Stomach (tissue), 8 donors: ENCODE measurements at regions not wholly inside any gene's neighbourhood (a gene's known extent, or its start where the extent isn't known, plus 50 kb on each side); places are given as distances from the start of the nearest gene placed in this dataset.

Experiments
- DNase-seq, 2 donors: peaks; one replicate each; pipeline versions ENCODE4 v3.0.0 to v3.0.0-alpha.2; 2013 to 2019
- H3K27ac ChIP-seq, 5 donors: fragments of 200-600 bp in 4 of 5; sonication (generic) in 4 of 5; one replicate each; pipeline ENCODE4 v1.5.1; 2013 to 2019; ENCODE audit warnings: mild to moderate bottlenecking in 1 of 5, moderate library complexity in 1 of 5
- H3K27me3 ChIP-seq, 3 donors: fragments of 200-600 bp; sonication (generic); one replicate each; pipeline ENCODE4 v1.5.1; 2017 to 2019; ENCODE audit warnings: mixed run types in 1 of 3
- H3K36me3 ChIP-seq, 4 donors: fragments of 200-600 bp; sonication (generic); 1 replicate in 3 of 4; 2 replicates in 1 of 4; pipeline ENCODE4 v1.5.1; 2016 to 2019
- H3K4me1 ChIP-seq, 4 donors: fragments of 200-600 bp; sonication (generic); one replicate each; pipeline ENCODE4 v1.5.1; 2016 to 2019
- H3K4me3 ChIP-seq, 4 donors: fragments of 200-600 bp; sonication (generic) in 3 of 4; one replicate each; pipeline ENCODE4 v1.5.1; 2016 to 2019; ENCODE audit warnings: mild to moderate bottlenecking in 1 of 4
- H3K9me3 ChIP-seq, 4 donors: fragments of 200-600 bp; sonication (generic); one replicate each; pipeline ENCODE4 v1.5.1; 2016 to 2019
- CTCF ChIP-seq, 7 experiments: fragments of 450-650 bp in 4 of 7; fragments of 200-600 bp in 3 of 7; sonication (generic) in 3 of 7; IDR thresholded peaks; one replicate each; pipeline ENCODE4 v1.5.1; 2016 to 2019; ENCODE audit warnings: antibody characterized with exemption in 7 of 7, control low read depth in 2 of 7, mild to moderate bottlenecking in 1 of 7
- EP300 ChIP-seq: sonication (generic); formaldehyde crosslinking; IDR thresholded peaks from one replicate; pipeline ENCODE4 v1.6.1; 2017; ENCODE audit warnings: antibody characterized with exemption
- POLR2A ChIP-seq, 4 donors: fragments of 450-650 bp; IDR thresholded peaks; one replicate each; pipeline ENCODE4 v1.6.1; 2016; ENCODE audit warnings: antibody characterized with exemption in 4 of 4, control low read depth in 2 of 4, mild to moderate bottlenecking in 1 of 4, moderate library complexity in 1 of 4
- POLR2AphosphoS5 ChIP-seq, 3 donors: sonication (generic); formaldehyde crosslinking; IDR thresholded peaks; one replicate each; pipeline ENCODE4 v1.6.1; 2016; ENCODE audit warnings: antibody characterized with exemption in 3 of 3
- WGBS, 5 donors: extraction: QIAGEN DNeasy Blood & Tissue Kit in 3 of 5; methylation state at CpG; one replicate each; pipeline versions ENCODE4 v1.1.5 to v1.1.7; 2013 to 2018; 5-methylcytosine and 5-hydroxymethylcytosine counted together
- intact Hi-C: fragments of 100-400 bp; cut with DNase I; formaldehyde crosslinking; loops from one replicate; pipeline ENCODE4 v1.15.1; 2023; ENCODE audit warnings: low total_unique reads
- donor health status: healthy with polysubstance abuse.
- donor health status: Bipolar disorder and iron deficiency.
- donor health status: healthy.

GRCh38 chr3:107963581-107963980 is 127.2 kb downstream of the CD47 start:
- H3K36me3 ChIP-seq: no peaks in the 10 kb centered on the region
- intact Hi-C loops: no loop called here
- no peaks in the 10 kb centered on the region for H3K9me3 ChIP-seq
- peaks cover 2 to 17% (median 11%) of the 10 kb centered on the region in 4 donors for H3K4me1 ChIP-seq
- H3K27ac ChIP-seq: no peak overlapping the region
- no peaks in the 10 kb centered on the region for H3K27me3 ChIP-seq
- 30 to 57% (median 50%) methylated on average over 1 of the region's 1 CpG for WGBS, 5 donors
- no peak for TF ChIP-seq CTCF (IDR thresholded peaks at IDR 0.05)
- no peak for TF ChIP-seq POLR2AphosphoS5 (IDR thresholded peaks at IDR 0.05)
- TF ChIP-seq POLR2A (IDR thresholded peaks at IDR 0.05): no peak
- TF ChIP-seq EP300: no peak
- no peak overlapping the region for H3K4me3 ChIP-seq
- no peak for DNase-seq

GRCh38 chr3:107962946-107963345 is 127.9 kb downstream of the CD47 start:
- TF ChIP-seq CTCF (IDR thresholded peaks at IDR 0.05): no peak
- TF ChIP-seq EP300: no peak
- no peak for TF ChIP-seq POLR2AphosphoS5 (IDR thresholded peaks at IDR 0.05)
- no peak for TF ChIP-seq POLR2A (IDR thresholded peaks at IDR 0.05)
- Histone ChIP-seq H3K4me1 (peaks cover 9 to 24% (median 14%) of the 10 kb centered on the region in 4 donors), H3K27me3 (no peaks in the 10 kb centered on the region), H3K9me3 (no peaks in the 10 kb centered on the region), H3K27ac (no peak overlapping the region), H3K36me3 (no peaks in the 10 kb centered on the region), H3K4me3 (no peak overlapping the region)
- peak in 1 of 2 donors; percentile 65 for DNase-seq
- 60 to 70% (median 66%) methylated on average over 3 of the region's 3 CpGs for WGBS, 5 donors
- intact Hi-C loops: no loop called here

DNA sequence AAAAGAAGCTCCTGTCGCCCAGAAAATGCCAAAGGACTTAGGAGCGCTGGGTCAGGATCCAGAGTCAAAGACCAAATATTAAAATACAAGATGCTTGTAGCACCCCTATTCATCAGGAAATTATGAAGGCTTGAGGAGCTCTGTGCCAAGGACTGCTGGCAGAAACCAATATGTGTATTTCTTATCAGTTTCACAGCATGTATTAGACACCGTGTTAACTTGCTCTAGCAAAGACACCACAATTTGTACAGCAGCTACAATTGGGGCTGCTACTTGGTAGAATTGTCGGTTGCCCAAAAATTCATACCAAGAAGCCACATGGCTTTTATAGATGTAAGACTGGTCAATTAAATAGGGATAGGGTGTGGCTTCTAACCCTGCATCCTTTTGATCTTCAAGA is 128.8 kb downstream of the CD47 start:
- no peaks in the 10 kb centered on the region for H3K27me3 ChIP-seq
- 33 to 63% (median 42%) methylated on average over 4 of the region's 4 CpGs for WGBS, 5 donors
- H3K27ac ChIP-seq: no peak overlapping the region
- intact Hi-C loops: no loop called here
- H3K4me3 ChIP-seq: no peak overlapping the region
- H3K9me3 ChIP-seq: no peaks in the 10 kb centered on the region
- H3K4me1 ChIP-seq: peaks cover 10 to 33% (median 21%) of the 10 kb centered on the region in 4 donors
- no peak for DNase-seq
- TF ChIP-seq EP300 (no peak), POLR2A (IDR thresholded peaks at IDR 0.05) (no peak), POLR2AphosphoS5 (IDR thresholded peaks at IDR 0.05) (no peak), CTCF (IDR thresholded peaks at IDR 0.05) (no peak)
- no peaks in the 10 kb centered on the region for H3K36me3 ChIP-seq

GRCh38 chr3:107959550-107960154 is 131.2 kb downstream of the CD47 start:
- Histone ChIP-seq H3K4me1 (peaks cover 14 to 55% (median 38%) of the 10 kb centered on the region in 4 donors), H3K4me3 (no peak overlapping the region), H3K9me3 (no peaks in the 10 kb centered on the region), H3K36me3 (no peaks in the 10 kb centered on the region), H3K27me3 (no peaks in the 10 kb centered on the region), H3K27ac (no peak overlapping the region)
- WGBS, 5 donors: 47 to 92% (median 91%) methylated on average over 2 of the region's 2 CpGs
- DNase-seq: no peak
- intact Hi-C loops: no loop called here
- TF ChIP-seq EP300 (no peak), CTCF (IDR thresholded peaks at IDR 0.05) (no peak), POLR2AphosphoS5 (IDR thresholded peaks at IDR 0.05) (no peak), POLR2A (IDR thresholded peaks at IDR 0.05) (no peak)
